Body of pancreas (tissue), 4 donors: ENCODE measurements at regions not wholly inside any gene's neighbourhood (a gene's known extent, or its start where the extent isn't known, plus 50 kb on each side); places are given as distances from the start of the nearest gene placed in this dataset.

Experiments
- POLR2A ChIP-seq, 3 donors: fragments of 450-650 bp; IDR thresholded peaks; one replicate each; pipeline ENCODE4 v1.6.1; 2016; ENCODE audit warnings: antibody characterized with exemption in 3 of 3, mild to moderate bottlenecking in 2 of 3
- TF ChIP-seq, protein P1 (sequence below), 7 experiments: fragments of 450-650 bp in 4 of 7; fragments of 200-600 bp in 3 of 7; sonication (generic) in 3 of 7; IDR thresholded peaks; one replicate each; pipeline ENCODE4 v1.5.1; 2016 to 2019; ENCODE audit warnings: antibody characterized with exemption in 7 of 7

DNA sequence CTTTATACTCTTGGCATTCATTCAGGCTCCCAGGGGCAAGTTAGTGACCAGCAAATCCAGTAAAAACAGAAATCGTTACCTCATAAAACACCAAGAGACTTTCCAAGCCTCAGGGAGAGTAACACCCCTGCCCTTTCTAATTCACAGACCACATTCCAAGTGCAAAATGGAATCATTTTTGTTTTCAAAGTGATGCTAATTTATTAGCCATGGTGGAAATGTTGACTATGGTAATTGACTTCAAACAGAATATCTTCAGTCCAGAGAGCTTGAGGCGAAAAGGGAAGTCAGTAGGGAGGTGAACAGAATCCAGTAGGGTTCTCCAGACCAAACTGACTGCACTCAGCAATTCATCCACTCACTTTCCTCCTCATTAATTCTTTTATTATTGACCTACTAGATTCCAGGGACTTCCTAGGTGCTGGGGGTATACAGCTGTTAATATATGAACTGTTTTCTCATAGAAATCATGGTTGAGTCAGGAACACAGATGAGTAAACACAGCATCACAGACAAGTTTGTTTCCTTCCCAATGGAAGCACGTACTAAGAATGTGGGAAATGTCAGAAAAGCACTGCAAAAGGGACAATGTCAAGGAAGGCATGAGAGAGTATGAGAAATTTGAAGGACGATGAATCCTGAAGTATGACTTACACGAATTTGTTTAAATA, 388.5 kb upstream of the C1orf87 start:
- TF ChIP-seq, protein P1, sequence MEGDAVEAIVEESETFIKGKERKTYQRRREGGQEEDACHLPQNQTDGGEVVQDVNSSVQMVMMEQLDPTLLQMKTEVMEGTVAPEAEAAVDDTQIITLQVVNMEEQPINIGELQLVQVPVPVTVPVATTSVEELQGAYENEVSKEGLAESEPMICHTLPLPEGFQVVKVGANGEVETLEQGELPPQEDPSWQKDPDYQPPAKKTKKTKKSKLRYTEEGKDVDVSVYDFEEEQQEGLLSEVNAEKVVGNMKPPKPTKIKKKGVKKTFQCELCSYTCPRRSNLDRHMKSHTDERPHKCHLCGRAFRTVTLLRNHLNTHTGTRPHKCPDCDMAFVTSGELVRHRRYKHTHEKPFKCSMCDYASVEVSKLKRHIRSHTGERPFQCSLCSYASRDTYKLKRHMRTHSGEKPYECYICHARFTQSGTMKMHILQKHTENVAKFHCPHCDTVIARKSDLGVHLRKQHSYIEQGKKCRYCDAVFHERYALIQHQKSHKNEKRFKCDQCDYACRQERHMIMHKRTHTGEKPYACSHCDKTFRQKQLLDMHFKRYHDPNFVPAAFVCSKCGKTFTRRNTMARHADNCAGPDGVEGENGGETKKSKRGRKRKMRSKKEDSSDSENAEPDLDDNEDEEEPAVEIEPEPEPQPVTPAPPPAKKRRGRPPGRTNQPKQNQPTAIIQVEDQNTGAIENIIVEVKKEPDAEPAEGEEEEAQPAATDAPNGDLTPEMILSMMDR (IDR thresholded peaks at IDR 0.05), result no peak
- no peak for TF ChIP-seq POLR2A (IDR thresholded peaks at IDR 0.05)
